ENCODE measurements at regions not wholly inside any gene's neighbourhood (a gene's known extent, or its start where the extent isn't known, plus 50 kb on each side); places are given as distances from the start of the nearest gene placed in this dataset.
"Not testable (repeated sequence)": the region's sequence is repeated elsewhere in the genome, so short reads cannot be mapped to it uniquely, and the experiment has no call there.

- TF ChIP-seq POLR2A (IDR thresholded peaks at IDR 0.05) (no peak), CTCF (IDR thresholded peaks at IDR 0.05) (no peak)
- Histone ChIP-seq H3K36me3 (replicated peaks in 1 of 2) (no peaks in the 10 kb centered on the region), H3K4me3 (no peak overlapping the region), H3K27me3 (no peaks in the 10 kb centered on the region), H3K27ac (no peak overlapping the region), H3K9me3 (replicated peaks in 1 of 3) (no peaks in the 10 kb centered on the region), H3K4me1 (replicated peaks in 1 of 2) (peaks cover 9% of the 10 kb centered on the region in 2 donors)
- DNase-seq: no peak
- 76 to 97% (median 82%) methylated on average over 2 of the region's 2 CpGs for WGBS, 4 donors
- intact Hi-C loops (cut with DNase I): no loop called here
Observed at GRCh38 chr15:70374096-70374495, 276.4 kb upstream of the TLE3 start.

- H3K9me3 ChIP-seq (replicated peaks in 1 of 3); intact Hi-C loops (cut with DNase I); DNase-seq; H3K4me1 ChIP-seq (replicated peaks in 1 of 2); H3K27ac ChIP-seq; H3K4me3 ChIP-seq; H3K36me3 ChIP-seq (replicated peaks in 1 of 2); H3K27me3 ChIP-seq: not testable (repeated sequence)
- WGBS, 4 donors: 84 to 93% (median 88%) methylated on average over 4 of the region's 4 CpGs
Observed at GRCh38 chr15:70373439-70373838, 275.7 kb upstream of the TLE3 start.

GRCh38 chr15:70367913-70368705 is 270.4 kb upstream of the TLE3 start:
- H3K9me3 ChIP-seq (replicated peaks in 1 of 3); H3K27ac ChIP-seq; H3K27me3 ChIP-seq; H3K4me1 ChIP-seq (replicated peaks in 1 of 2); H3K4me3 ChIP-seq; H3K36me3 ChIP-seq (replicated peaks in 1 of 2); intact Hi-C loops (cut with DNase I): not testable (repeated sequence)
- DNase-seq: peak in 1 of 7 donors; percentile 35
- WGBS, 4 donors: 66 to 73% (median 71%) methylated on average over 13 to 14 of the region's 14 CpGs

- intact Hi-C loops (cut with DNase I); DNase-seq; H3K4me1 ChIP-seq (replicated peaks in 1 of 2); H3K9me3 ChIP-seq (replicated peaks in 1 of 3); H3K36me3 ChIP-seq (replicated peaks in 1 of 2); H3K4me3 ChIP-seq; H3K27ac ChIP-seq; H3K27me3 ChIP-seq: not testable (repeated sequence)
- 84 to 94% (median 88%) methylated on average over 3 to 4 of the region's 4 CpGs for WGBS, 4 donors
Observed at GRCh38 chr15:70364023-70364422, 266.3 kb upstream of the TLE3 start.

- Histone ChIP-seq H3K4me1 (replicated peaks in 1 of 2) (no peaks in the 10 kb centered on the region), H3K27ac (no peak overlapping the region), H3K27me3 (peaks cover 6% of the 10 kb centered on the region), H3K36me3 (replicated peaks in 1 of 2) (no peaks in the 10 kb centered on the region), H3K4me3 (no peak overlapping the region), H3K9me3 (replicated peaks in 1 of 3) (no peaks in the 10 kb centered on the region)
- peak; percentile 57 to 77 (median 66) for TF ChIP-seq CTCF (IDR thresholded peaks at IDR 0.05)
- no peak for TF ChIP-seq POLR2A (IDR thresholded peaks at IDR 0.05)
- DNase-seq: peak in 6 of 7 donors; percentile 40 to 68 (median 52)
- WGBS, 4 donors: 31 to 38% (median 36%) methylated on average over 2 to 6 of the region's 6 CpGs
- intact Hi-C loops (cut with DNase I): no loop called here
Observed at GRCh38 chr15:70362886-70363285, 265.2 kb upstream of the TLE3 start.

GRCh38 chr15:70362350-70362749 is 264.6 kb upstream of the TLE3 start:
- 50 to 87% (median 64%) methylated on average over 1 to 3 of the region's 3 CpGs for WGBS, 4 donors
- Histone ChIP-seq H3K4me1 (replicated peaks in 1 of 2) (no peaks in the 10 kb centered on the region), H3K4me3 (no peak overlapping the region), H3K36me3 (replicated peaks in 1 of 2) (no peaks in the 10 kb centered on the region), H3K9me3 (replicated peaks in 1 of 3) (no peaks in the 10 kb centered on the region), H3K27ac (no peak overlapping the region), H3K27me3 (peaks cover 6% of the 10 kb centered on the region)
- intact Hi-C loops (cut with DNase I): no loop called here
- TF ChIP-seq CTCF (IDR thresholded peaks at IDR 0.05): no peak
- TF ChIP-seq POLR2A (IDR thresholded peaks at IDR 0.05): no peak
- DNase-seq: peak in 1 of 7 donors; percentile 41
